ENCODE measurements at regions not wholly inside any gene's neighbourhood (a gene's known extent, or its start where the extent isn't known, plus 50 kb on each side); places are given as distances from the start of the nearest gene placed in this dataset.

GRCh38 chr6:130306377-130306776 lies 59.4 kb upstream of the TMEM200A start:
- Histone ChIP-seq H4K20me1 (replicated peaks; ENCODE audit: control insufficient read depth, insufficient read depth, low read length) (no peaks in the 10 kb centered on the region), H2AFZ (ENCODE audit: low read depth, low read length) (no peak overlapping the region), H3K4me1 (replicated peaks in 1 of 2; ENCODE audit: control insufficient read depth in 2 of 2, insufficient read depth in 2 of 2, low read length in 2 of 2) (no peaks in the 10 kb centered on the region), H3K9me3 (replicated peaks; ENCODE audit: control insufficient read depth, insufficient read depth, low read depth, low read length) (no peaks in the 10 kb centered on the region), H3K36me3 (ENCODE audit: control insufficient read depth, insufficient read depth, low read length) (no peaks in the 10 kb centered on the region), H3K4me3 (no peak overlapping the region), H3K79me2 (ENCODE audit: control insufficient read depth, insufficient read depth, low read length) (no peaks in the 10 kb centered on the region), H3K9ac (ENCODE audit: insufficient read depth in 1 of 2, low read depth in 2 of 2, low read length in 2 of 2) (no peak overlapping the region), H3K9me1 (ENCODE audit: control insufficient read depth, insufficient read depth, low read length) (no peaks in the 10 kb centered on the region), H3K4me2 (ENCODE audit: insufficient read depth, low read length) (no peak overlapping the region), H3K27me3 (ENCODE audit: control insufficient read depth in 2 of 2, insufficient read depth in 2 of 2, low read length in 2 of 2) (no peaks in the 10 kb centered on the region; a peak in 1 of 5 replicates), H3K27ac (ENCODE audit: extremely low read depth, low read depth, low read length) (no peak overlapping the region)
- intact Hi-C loops (cut with micrococcal nuclease), result no loop called here
- ChIA-PET CTCF (ENCODE audit: low intra/inter-chr PET ratio) (no interaction called here), POLR2A (no interaction called here)
- FAIRE-seq (no peak), ATAC-seq (no peak), DNase-seq (ENCODE audit: extremely low read depth in 1 of 4, low spot score in 3 of 4) (no peak)
- 0% methylated on average over 2 of the region's 2 CpGs for WGBS (ENCODE audit: insufficient coverage, low coverage, missing lambda C conversion rate)
- no TSS peak for BruUV-seq (replicated peaks)
- TF ChIP-seq MCM3 (IDR thresholded peaks at IDR 0.05) (no peak), ZNF212 (CRISPR knock-in tag; IDR thresholded peaks at IDR 0.05) (no peak), ZNF280A (IDR thresholded peaks at IDR 0.05; ENCODE audit: low read depth, partially characterized antibody) (no peak), GABPA (tag; conservative IDR thresholded peaks at IDR 0.05; ENCODE audit: low read depth) (no peak), CREBBP (IDR thresholded peaks at IDR 0.05; ENCODE audit: low read depth, low read length) (no peak), ZBTB1 (CRISPR knock-in tag; IDR thresholded peaks at IDR 0.05; ENCODE audit: borderline replicate concordance, low read depth) (no peak), CREB5 (CRISPR knock-in tag; IDR thresholded peaks at IDR 0.05) (no peak), SNIP1 (IDR thresholded peaks at IDR 0.05; ENCODE audit: low read depth) (no peak), ZC3H11A (IDR thresholded peaks at IDR 0.05; ENCODE audit: low read depth, low read length) (no peak), CBFA2T2 (conservative IDR thresholded peaks at IDR 0.05) (no peak), DACH1 (IDR thresholded peaks at IDR 0.05; ENCODE audit: partially characterized antibody) (no peak)
- in situ Hi-C loops (cut with MboI), result no loop called here

Measured in K562 (cell line).